Right atrium auricular region (tissue), 2 donors: ENCODE measurements at regions not wholly inside any gene's neighbourhood (a gene's known extent, or its start where the extent isn't known, plus 50 kb on each side); places are given as distances from the start of the nearest gene placed in this dataset.

Source experiments
- DNase-seq: peaks from one replicate; pipeline ENCODE4 v3.0.0-alpha.2; 2019; ENCODE audit warnings: low spot score
- H3K27ac ChIP-seq, 2 donors: fragments of 200-600 bp; sonication (generic); 1 replicate in 1 of 2; 2 replicates in 1 of 2; pipeline ENCODE4 v1.5.1; 2016 to 2019
- H3K27me3 ChIP-seq, 2 donors: fragments of 200-600 bp; sonication (generic); one replicate each; pipeline versions ENCODE4 v1.5.1 to v1.6.0; 2017 to 2019
- H3K36me3 ChIP-seq: fragments of 200-600 bp; sonication (generic); one replicate; pipeline ENCODE4 v1.5.1; 2016
- H3K4me1 ChIP-seq, 2 donors: fragments of 200-600 bp; sonication (generic); one replicate each; pipeline versions ENCODE4 v1.5.1 to v1.6.0; 2017 to 2019
- H3K4me3 ChIP-seq, 2 donors: fragments of 200-600 bp; sonication (generic); 1 replicate in 1 of 2; 2 replicates in 1 of 2; pipeline ENCODE4 v1.5.1; 2017 to 2019; ENCODE audit warnings: mild to moderate bottlenecking in 1 of 2, moderate library complexity in 1 of 2
- H3K9me3 ChIP-seq, 2 donors: fragments of 200-600 bp; sonication (generic); one replicate each; pipeline ENCODE4 v1.5.1; 2019
- CTCF ChIP-seq, 2 donors: fragments of 200-600 bp; sonication (generic); IDR thresholded peaks; one replicate each; pipeline ENCODE4 v1.5.1; 2019; ENCODE audit warnings: antibody characterized with exemption in 2 of 2

GRCh38 chr7:110076194-110076593 lies 1014.7 kb upstream of the LRRN3 start:
- H3K36me3 ChIP-seq: no peaks in the 10 kb centered on the region
- DNase-seq: no peak
- no peak overlapping the region for H3K4me3 ChIP-seq
- no peaks in the 10 kb centered on the region for H3K27me3 ChIP-seq
- no peak for TF ChIP-seq CTCF (IDR thresholded peaks at IDR 0.05)
- no peak overlapping the region for H3K27ac ChIP-seq
- no peaks in the 10 kb centered on the region for H3K9me3 ChIP-seq
- no peaks in the 10 kb centered on the region for H3K4me1 ChIP-seq

DNA sequence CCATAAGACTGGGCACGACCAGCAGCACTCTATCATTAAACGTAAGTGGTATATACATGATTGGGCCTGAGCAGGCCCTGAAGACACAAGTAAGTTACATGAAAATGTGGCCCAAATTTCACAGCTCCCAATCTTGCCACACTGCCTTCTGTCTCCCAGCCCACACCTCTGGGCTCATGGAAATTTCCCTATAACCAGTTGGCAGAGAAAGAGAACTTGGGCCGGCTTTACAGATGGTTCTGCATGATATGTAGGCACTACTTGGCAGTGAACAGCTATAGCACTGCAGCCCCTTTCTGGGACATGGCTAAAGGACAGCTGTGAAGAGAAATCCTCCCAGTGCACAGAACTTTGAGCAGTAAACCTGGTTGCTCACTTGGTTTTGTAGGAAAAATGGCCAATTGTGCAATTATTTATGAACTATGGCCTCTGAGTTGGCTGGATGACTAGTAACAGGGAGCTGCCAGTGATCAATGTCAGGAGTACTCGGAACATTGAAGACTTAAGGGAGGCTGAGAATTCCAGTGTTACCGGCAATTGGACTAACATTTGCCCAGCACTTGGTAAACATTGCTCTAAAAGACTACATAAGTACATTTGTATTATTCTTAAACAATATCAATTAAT lies 1006.6 kb upstream of the LRRN3 start:
- H3K27ac ChIP-seq: no peak overlapping the region
- no peak for TF ChIP-seq CTCF (IDR thresholded peaks at IDR 0.05)
- H3K9me3 ChIP-seq: no peaks in the 10 kb centered on the region
- DNase-seq: no peak
- no peaks in the 10 kb centered on the region for H3K27me3 ChIP-seq
- no peak overlapping the region for H3K4me3 ChIP-seq
- no peaks in the 10 kb centered on the region for H3K36me3 ChIP-seq
- no peaks in the 10 kb centered on the region for H3K4me1 ChIP-seq

- H3K36me3 ChIP-seq: no peaks in the 10 kb centered on the region
- no peaks in the 10 kb centered on the region for H3K9me3 ChIP-seq
- H3K27ac ChIP-seq: no peak overlapping the region
- H3K4me1 ChIP-seq: no peaks in the 10 kb centered on the region
- DNase-seq: no peak
- no peak overlapping the region for H3K4me3 ChIP-seq
- H3K27me3 ChIP-seq: no peaks in the 10 kb centered on the region
- peak in 1 of 2 donors; percentile 43 for TF ChIP-seq CTCF (IDR thresholded peaks at IDR 0.05)
These were observed 1000.7 kb upstream of the LRRN3 start for GRCh38 chr7:110090110-110090820.

- Histone ChIP-seq H3K4me1 (no peaks in the 10 kb centered on the region), H3K4me3 (no peak overlapping the region), H3K27ac (no peak overlapping the region), H3K27me3 (no peaks in the 10 kb centered on the region), H3K9me3 (peaks cover 0 to 5% of the 10 kb centered on the region in 2 donors), H3K36me3 (no peaks in the 10 kb centered on the region)
- TF ChIP-seq CTCF (IDR thresholded peaks at IDR 0.05): no peak
- no peak for DNase-seq
These were observed 995.4 kb upstream of the LRRN3 start for GRCh38 chr7:110095372-110096052.

DNA sequence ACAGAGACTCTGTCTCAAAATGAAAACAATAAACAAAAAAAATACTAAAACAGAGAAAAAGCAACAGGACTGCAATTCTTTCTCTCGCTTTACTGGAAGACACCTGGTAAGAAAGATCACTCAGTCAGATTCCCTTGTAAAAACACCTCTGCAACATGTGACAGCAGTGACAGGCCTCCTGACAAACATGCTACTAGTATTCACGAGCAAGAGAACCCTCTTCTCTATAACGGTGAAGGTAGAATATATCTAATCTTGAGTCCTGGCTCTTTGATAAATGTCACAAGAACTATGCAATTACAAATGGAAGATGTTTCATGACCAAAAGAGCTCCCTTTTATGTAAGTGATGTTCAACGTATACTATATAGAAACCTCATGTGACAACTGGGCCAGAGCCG lies 986.7 kb upstream of the LRRN3 start:
- H3K27me3 ChIP-seq: no peaks in the 10 kb centered on the region
- no peak for TF ChIP-seq CTCF (IDR thresholded peaks at IDR 0.05)
- no peaks in the 10 kb centered on the region for H3K36me3 ChIP-seq
- no peak for DNase-seq
- no peak overlapping the region for H3K4me3 ChIP-seq
- no peaks in the 10 kb centered on the region for H3K4me1 ChIP-seq
- peaks cover 0 to 4% of the 10 kb centered on the region in 2 donors for H3K9me3 ChIP-seq
- no peak overlapping the region for H3K27ac ChIP-seq
